ENCODE measurements at regions not wholly inside any gene's neighbourhood (a gene's known extent, or its start where the extent isn't known, plus 50 kb on each side); places are given as distances from the start of the nearest gene placed in this dataset.
"Not testable (repeated sequence)": the region's sequence is repeated elsewhere in the genome, so short reads cannot be mapped to it uniquely, and the experiment has no call there.

- TF ChIP-seq, protein P1, sequence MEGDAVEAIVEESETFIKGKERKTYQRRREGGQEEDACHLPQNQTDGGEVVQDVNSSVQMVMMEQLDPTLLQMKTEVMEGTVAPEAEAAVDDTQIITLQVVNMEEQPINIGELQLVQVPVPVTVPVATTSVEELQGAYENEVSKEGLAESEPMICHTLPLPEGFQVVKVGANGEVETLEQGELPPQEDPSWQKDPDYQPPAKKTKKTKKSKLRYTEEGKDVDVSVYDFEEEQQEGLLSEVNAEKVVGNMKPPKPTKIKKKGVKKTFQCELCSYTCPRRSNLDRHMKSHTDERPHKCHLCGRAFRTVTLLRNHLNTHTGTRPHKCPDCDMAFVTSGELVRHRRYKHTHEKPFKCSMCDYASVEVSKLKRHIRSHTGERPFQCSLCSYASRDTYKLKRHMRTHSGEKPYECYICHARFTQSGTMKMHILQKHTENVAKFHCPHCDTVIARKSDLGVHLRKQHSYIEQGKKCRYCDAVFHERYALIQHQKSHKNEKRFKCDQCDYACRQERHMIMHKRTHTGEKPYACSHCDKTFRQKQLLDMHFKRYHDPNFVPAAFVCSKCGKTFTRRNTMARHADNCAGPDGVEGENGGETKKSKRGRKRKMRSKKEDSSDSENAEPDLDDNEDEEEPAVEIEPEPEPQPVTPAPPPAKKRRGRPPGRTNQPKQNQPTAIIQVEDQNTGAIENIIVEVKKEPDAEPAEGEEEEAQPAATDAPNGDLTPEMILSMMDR (IDR thresholded peaks at IDR 0.05; ENCODE audit: insufficient read depth, low read depth, low read length): no peak
- no peak for DNase-seq (ENCODE audit: low read depth)
- no peak overlapping the region for H3K4me3 ChIP-seq (ENCODE audit: low read depth, low read length)
Measured at GRCh38 chr16:63787014-63787413, 1334.8 kb downstream of the CDH11 start.

GRCh38 chr16:63785170-63785569 lies 1336.7 kb downstream of the CDH11 start:
- TF ChIP-seq, protein P1 (IDR thresholded peaks at IDR 0.05; ENCODE audit: insufficient read depth, low read depth, low read length): no peak
- H3K4me3 ChIP-seq (ENCODE audit: low read depth, low read length): no peak overlapping the region
- no peak for DNase-seq (ENCODE audit: low read depth)

DNA sequence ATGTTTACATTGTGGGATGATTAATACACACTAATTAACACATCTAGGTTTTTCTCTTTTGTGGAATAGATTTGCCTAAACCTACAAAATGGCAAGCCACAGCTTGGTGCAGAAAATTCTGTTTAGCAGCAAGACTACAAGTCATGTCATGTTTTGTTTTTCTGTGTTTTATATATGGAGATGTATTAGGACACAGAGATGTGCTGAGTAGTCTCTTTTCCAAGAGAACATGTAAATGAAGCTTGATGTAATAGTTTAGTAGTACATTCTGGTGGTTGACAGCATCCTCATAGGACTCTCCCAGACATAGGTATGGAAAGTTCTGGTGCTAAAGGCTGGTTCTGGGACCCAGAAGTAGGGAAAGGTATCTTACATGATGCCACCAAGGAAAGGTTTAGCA lies 1345.4 kb downstream of the CDH11 start:
- no peak overlapping the region for H3K4me3 ChIP-seq (ENCODE audit: low read depth, low read length)
- TF ChIP-seq, protein P1 (IDR thresholded peaks at IDR 0.05; ENCODE audit: insufficient read depth, low read depth, low read length): no peak

DNA sequence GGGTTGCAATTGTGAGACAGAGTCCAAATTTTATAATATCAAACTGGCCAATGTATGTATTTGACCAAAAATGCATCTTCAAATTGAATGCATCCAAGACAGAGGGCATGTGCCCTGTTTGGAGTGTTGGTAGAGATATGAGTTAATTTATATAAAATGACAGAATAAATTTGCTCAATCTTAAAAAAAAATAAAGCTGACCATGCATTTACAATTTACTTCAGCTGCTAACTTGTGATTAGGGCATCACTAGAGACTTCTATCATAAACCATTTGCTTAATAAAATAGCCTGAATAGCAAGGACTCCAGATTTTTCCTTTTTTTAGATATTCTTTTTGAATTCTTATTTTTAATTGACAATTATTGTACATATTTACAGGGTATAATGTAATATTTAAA lies 1345.8 kb downstream of the CDH11 start:
- TF ChIP-seq, protein P1 (IDR thresholded peaks at IDR 0.05; ENCODE audit: insufficient read depth, low read depth, low read length): no peak

More for the DNA sequence above, 1345.4 kb downstream of the CDH11 start:
- no peak for DNase-seq (ENCODE audit: low read depth)

GRCh38 chr16:63774302-63774701 lies 1347.6 kb downstream of the CDH11 start:
- TF ChIP-seq, protein P1 (IDR thresholded peaks at IDR 0.05; ENCODE audit: insufficient read depth, low read depth, low read length): no peak
- DNase-seq (ENCODE audit: low read depth): no peak
- no peak overlapping the region for H3K4me3 ChIP-seq (ENCODE audit: low read depth, low read length)

More for the DNA sequence above, 1345.8 kb downstream of the CDH11 start:
- DNase-seq (ENCODE audit: low read depth): no peak
- no peak overlapping the region for H3K4me3 ChIP-seq (ENCODE audit: low read depth, low read length)

DNA sequence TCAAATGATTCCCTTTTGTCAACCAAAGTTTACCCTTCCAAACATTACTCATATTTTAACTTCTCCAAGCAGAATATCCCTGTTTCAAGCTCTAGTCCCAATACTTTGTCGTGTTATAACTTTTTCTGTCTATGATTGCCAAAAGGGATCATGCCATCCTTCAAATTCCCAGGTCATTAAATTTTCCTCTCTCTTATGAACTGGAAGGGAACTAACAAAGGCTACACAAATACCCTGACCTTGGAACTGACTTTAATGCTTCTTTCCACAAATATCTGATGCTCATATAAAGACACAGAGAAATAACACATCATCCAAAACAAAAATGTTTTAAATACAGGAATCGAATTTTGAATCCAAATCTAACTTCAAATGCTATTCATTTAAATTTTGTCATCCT lies 1352.7 kb downstream of the CDH11 start:
- TF ChIP-seq, protein P1 (IDR thresholded peaks at IDR 0.05; ENCODE audit: insufficient read depth, low read depth, low read length): no peak
- DNase-seq (ENCODE audit: low read depth): no peak

GRCh38 chr16:63760246-63760645 lies 1361.6 kb downstream of the CDH11 start:
- not testable (repeated sequence) for DNase-seq (ENCODE audit: low read depth); H3K4me3 ChIP-seq (ENCODE audit: low read depth, low read length)

More for the DNA sequence above, 1352.7 kb downstream of the CDH11 start:
- H3K4me3 ChIP-seq (ENCODE audit: low read depth, low read length): no peak overlapping the region

All from fibroblast of villous mesenchyme (primary cell).